Fibroblast of skin of left biceps (primary cell): ENCODE measurements at regions not wholly inside any gene's neighbourhood (a gene's known extent, or its start where the extent isn't known, plus 50 kb on each side); places are given as distances from the start of the nearest gene placed in this dataset.
"Not testable (repeated sequence)": the region's sequence is repeated elsewhere in the genome, so short reads cannot be mapped to it uniquely, and the experiment has no call there.

Experiments used
- DNase-seq, 2 experiments: peaks; one replicate each; pipeline ENCODE4 v3.0.0-alpha.2; 2013; ENCODE audit warnings: low read depth in 2 of 2

GRCh38 chr19:27972291-27973040, 1240.5 kb downstream of the UQCRFS1 start:
- peak; percentile 26 to 28 for DNase-seq

GRCh38 chr19:27971869-27972268, 1241.1 kb downstream of the UQCRFS1 start:
- no peak for DNase-seq

GRCh38 chr19:27971071-27971470, 1241.9 kb downstream of the UQCRFS1 start:
- peak; percentile 54 to 62 for DNase-seq

GRCh38 chr19:27966390-27966816, 1246.5 kb downstream of the UQCRFS1 start:
- DNase-seq, result no peak

- no peak for DNase-seq
Measured at GRCh38 chr19:27964185-27964584, 1248.8 kb downstream of the UQCRFS1 start.

GRCh38 chr19:27962264-27962663, 1250.7 kb downstream of the UQCRFS1 start:
- DNase-seq, result no peak

- DNase-seq, result no peak
Measured at GRCh38 chr19:27955485-27956480, 1257.2 kb downstream of the UQCRFS1 start.

GRCh38 chr19:27942607-27943006, 1270.3 kb downstream of the UQCRFS1 start:
- not testable (repeated sequence) for DNase-seq

- no peak for DNase-seq
Measured at GRCh38 chr19:27936139-27936538, 1276.8 kb downstream of the UQCRFS1 start.

GRCh38 chr19:27935669-27936068, 1277.3 kb downstream of the UQCRFS1 start:
- no peak for DNase-seq

- DNase-seq, result no peak
Measured at GRCh38 chr19:27929399-27929798, 1283.6 kb downstream of the UQCRFS1 start.

- DNase-seq, result no peak
Measured at GRCh38 chr19:27925202-27925601, 1287.7 kb downstream of the UQCRFS1 start.

GRCh38 chr19:27922970-27923369, 1290.0 kb downstream of the UQCRFS1 start:
- DNase-seq, result no peak

GRCh38 chr19:27920774-27921173, 1292.2 kb downstream of the UQCRFS1 start:
- no peak for DNase-seq

- no peak for DNase-seq
Measured at GRCh38 chr19:27918818-27919217, 1294.1 kb downstream of the UQCRFS1 start.

- no peak for DNase-seq
Measured at GRCh38 chr19:27911122-27911898, 1301.6 kb downstream of the UQCRFS1 start.

GRCh38 chr19:27909861-27910260, 1303.1 kb downstream of the UQCRFS1 start:
- no peak for DNase-seq

- no peak for DNase-seq
Measured at GRCh38 chr19:27909185-27909840, 1303.6 kb downstream of the UQCRFS1 start.

GRCh38 chr19:27906081-27906480, 1306.9 kb downstream of the UQCRFS1 start:
- DNase-seq, result no peak

GRCh38 chr19:27905074-27905473, 1307.9 kb downstream of the UQCRFS1 start:
- DNase-seq, result no peak

- no peak for DNase-seq
Measured at GRCh38 chr19:27901078-27901477, 1311.9 kb downstream of the UQCRFS1 start.
